K562 (cell line): ENCODE measurements at regions not wholly inside any gene's neighbourhood (a gene's known extent, or its start where the extent isn't known, plus 50 kb on each side); places are given as distances from the start of the nearest gene placed in this dataset.
A peak's percentile ranks its signal among the peaks of the same experiment; 100 is the strongest.

Experiments
- BACH1 ChIP-seq: fragments of 200-800 bp; sonication (Bioruptor generic); IDR thresholded peaks from 2 replicates; pipeline ENCODE4 v1.6.1; 2016; ENCODE audit warnings: missing genetic modification characterization, missing compliant biosample characterization
- BHLHE40 ChIP-seq: IDR thresholded peaks from 2 replicates; pipeline ENCODE4 v1.6.1; 2011; ENCODE audit warnings: low read length, improper control_type of control experiment
- HDAC1 ChIP-seq, 2 experiments: fragments of 450-650 bp; IDR thresholded peaks; 2 replicates each; pipeline ENCODE4 v1.6.1; 2016 to 2017; ENCODE audit warnings: inconsistent platforms in 1 of 2, mild to moderate bottlenecking in 1 of 2, moderate library complexity in 1 of 2
- MYC ChIP-seq, 2 experiments: fragments of 250-450 bp in 1 of 2; sonication (Bioruptor Pico) in 1 of 2; IDR thresholded peaks; 2 replicates each; pipeline versions ENCODE4 v1.5.1 to v1.6.1; 2012 to 2021; ENCODE audit warnings: low read depth in 2 of 2, borderline replicate concordance in 1 of 2, improper control_type of control experiment in 1 of 2, low read length in 1 of 2, mild to moderate bottlenecking in 1 of 2, moderate library complexity in 1 of 2
- NR1H2 ChIP-seq: sonication (generic); formaldehyde crosslinking; IDR thresholded peaks from 2 replicates; pipeline ENCODE4 v1.4.0; 2020; ENCODE audit warnings: mild to moderate bottlenecking, missing genetic modification reagents
- PCBP1 ChIP-seq: fragments of 200-400 bp; formaldehyde crosslinking; IDR thresholded peaks from 2 replicates; pipeline ENCODE4 v1.6.1; 2018; ENCODE audit warnings: mild to moderate bottlenecking, low read depth, low read length; ENCODE audit not compliant: poor library complexity, severe bottlenecking
- PYGO2 ChIP-seq: fragments of 450-650 bp; IDR thresholded peaks from 2 replicates; pipeline ENCODE4 v1.6.1; 2016; ENCODE audit warnings: mild to moderate bottlenecking, missing genetic modification characterization, moderate library complexity, missing compliant biosample characterization
- SMAD4 ChIP-seq: fragments of 250-450 bp; sonication (Bioruptor Pico); conservative IDR thresholded peaks from 2 replicates; pipeline ENCODE4 v1.8.0; 2021; ENCODE audit warnings: inconsistent platforms, mild to moderate bottlenecking, moderate library complexity
- SMARCA4 ChIP-seq: fragments of 450-650 bp; IDR thresholded peaks from 2 replicates; pipeline ENCODE4 v1.6.1; 2016
- SRSF9 ChIP-seq: fragments of 200-400 bp; formaldehyde crosslinking; IDR thresholded peaks from 2 replicates; pipeline ENCODE4 v1.6.1; 2017; ENCODE audit warnings: low read depth, low read length, borderline replicate concordance
- ZNF318 ChIP-seq, 2 experiments: fragments of 450-650 bp; IDR thresholded peaks; 2 replicates each; pipeline ENCODE4 v1.6.1; 2016; ENCODE audit warnings: mild to moderate bottlenecking in 2 of 2, borderline replicate concordance in 1 of 2, low read depth in 1 of 2, moderate library complexity in 1 of 2
- TF ChIP-seq, protein P1 (sequence below): sonication (generic); IDR thresholded peaks from 2 replicates; pipeline ENCODE4 v1.6.1; 2016

DNA sequence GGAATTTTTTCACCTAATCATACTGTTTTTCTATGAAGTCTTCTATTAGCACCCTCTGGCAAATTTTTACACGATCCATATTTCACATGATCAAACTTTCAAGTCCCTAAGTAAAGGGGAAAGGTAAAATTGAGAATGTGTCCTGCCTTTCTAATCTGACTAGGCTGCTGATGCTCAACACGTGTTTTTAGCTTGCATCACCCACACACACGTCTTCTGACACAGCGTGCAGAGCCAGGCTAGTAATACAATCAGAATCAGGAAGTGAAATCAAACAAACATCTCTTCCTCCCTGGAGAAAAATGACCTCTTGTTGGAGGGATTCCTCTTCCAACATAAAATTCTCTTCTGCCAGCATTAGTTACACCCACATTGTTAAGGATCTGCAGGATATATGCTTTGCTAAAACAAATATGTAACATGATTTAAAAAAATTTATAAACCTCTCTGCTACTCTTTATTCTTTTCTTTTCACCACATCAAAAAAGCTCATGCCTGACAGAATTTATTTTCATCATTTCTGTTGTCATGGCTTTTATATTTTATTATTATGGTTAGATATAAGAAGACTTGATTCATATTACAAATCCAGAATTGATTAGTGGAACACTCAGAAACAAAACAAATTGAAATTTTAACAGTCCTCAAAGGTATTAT is 122.4 kb downstream of the RAP2B start (continued):
- TF ChIP-seq ZNF318 (IDR thresholded peaks at IDR 0.05; ENCODE audit: borderline replicate concordance in 1 of 2, low read depth in 1 of 2) (peak in 1 of 2 experiments; percentile 19; a peak in 1 of 4 replicates), PYGO2 (no peak), BACH1 (tag) (peak; percentile 53; the same call in 1 of the 2 replicates), BHLHE40 (peak; percentile 58; the same call in 1 of the 2 replicates), SMAD4 (peak; percentile 65), SRSF9 (no peak), PCBP1 (no peak), HDAC1 (IDR thresholded peaks at IDR 0.05) (peak in 1 of 2 experiments; percentile 34; a peak in 1 of 4 replicates), MYC (IDR thresholded peaks at IDR 0.05; ENCODE audit: low read depth, low read length) (peak; percentile 97), MYC (CRISPR knock-in tag; IDR thresholded peaks at IDR 0.05; ENCODE audit: borderline replicate concordance, low read depth) (no peak), SMARCA4 (0 out of 2 replicates have a peak, but pooled peaks have one; percentile 38), NR1H2 (CRISPR knock-in tag) (no peak)
- TF ChIP-seq, protein P1, sequence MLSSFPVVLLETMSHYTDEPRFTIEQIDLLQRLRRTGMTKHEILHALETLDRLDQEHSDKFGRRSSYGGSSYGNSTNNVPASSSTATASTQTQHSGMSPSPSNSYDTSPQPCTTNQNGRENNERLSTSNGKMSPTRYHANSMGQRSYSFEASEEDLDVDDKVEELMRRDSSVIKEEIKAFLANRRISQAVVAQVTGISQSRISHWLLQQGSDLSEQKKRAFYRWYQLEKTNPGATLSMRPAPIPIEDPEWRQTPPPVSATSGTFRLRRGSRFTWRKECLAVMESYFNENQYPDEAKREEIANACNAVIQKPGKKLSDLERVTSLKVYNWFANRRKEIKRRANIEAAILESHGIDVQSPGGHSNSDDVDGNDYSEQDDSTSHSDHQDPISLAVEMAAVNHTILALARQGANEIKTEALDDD: peak; percentile 53
